HG03565 (cell line): ENCODE measurements at regions not wholly inside any gene's neighbourhood (a gene's known extent, or its start where the extent isn't known, plus 50 kb on each side); places are given as distances from the start of the nearest gene placed in this dataset.

ENCODE experiments used
- ATAC-seq: cut with Tn5 transposase; IDR thresholded peaks from one replicate; pipeline ENCODE4 v1.9.1; 2021; ENCODE audit warnings: mild to moderate bottlenecking, moderate library complexity; ENCODE audit not compliant: unreplicated experiment

GRCh38 chr1:78420181-78420580 lies 70.6 kb upstream of the PTGFR start:
- ATAC-seq = no peak

- ATAC-seq = no peak
Observed at GRCh38 chr1:78420688-78421087, 70.1 kb upstream of the PTGFR start.

- no peak for ATAC-seq
Observed at GRCh38 chr1:78424720-78425119, 66.1 kb upstream of the PTGFR start.

- no peak for ATAC-seq
Observed at GRCh38 chr1:78426408-78426807, 64.4 kb upstream of the PTGFR start.

DNA sequence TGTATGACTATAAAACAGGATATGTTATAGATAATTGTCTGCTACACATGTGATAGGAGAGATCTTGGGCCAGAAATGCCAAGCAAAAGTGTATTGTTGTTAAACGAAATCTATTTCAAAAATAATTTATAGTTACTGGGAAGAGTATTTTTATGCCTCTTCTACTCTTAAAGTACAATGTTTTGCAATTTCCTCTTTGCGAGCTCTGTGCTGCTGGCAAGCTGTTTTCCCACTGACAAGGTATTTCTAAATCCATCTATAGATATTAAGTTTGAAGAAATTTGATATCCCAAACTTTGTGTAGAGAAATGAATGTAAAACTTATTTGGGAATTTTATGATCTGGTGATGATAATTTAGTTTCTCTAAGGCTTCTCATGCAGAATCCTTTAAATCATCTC lies 63.3 kb upstream of the PTGFR start:
- ATAC-seq = no peak

DNA sequence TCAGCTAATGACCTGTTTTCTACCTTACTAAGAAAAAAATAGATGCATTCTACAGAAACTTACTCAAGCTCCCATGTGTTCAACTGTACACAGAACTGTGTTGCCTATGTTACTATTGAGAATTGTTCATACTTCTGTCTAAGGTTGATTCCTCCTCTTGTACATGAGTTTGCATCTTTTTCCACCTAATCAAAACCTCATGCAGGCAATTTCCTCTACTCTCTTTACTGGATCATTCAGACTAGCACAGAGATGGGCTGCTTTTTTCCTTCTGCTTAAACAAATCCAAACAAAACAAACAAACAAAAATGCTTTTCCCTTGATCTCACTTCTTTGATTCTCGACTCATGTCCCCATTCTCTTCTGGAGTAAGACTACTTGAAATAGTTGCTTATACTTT lies 58.8 kb upstream of the PTGFR start:
- no peak for ATAC-seq

DNA sequence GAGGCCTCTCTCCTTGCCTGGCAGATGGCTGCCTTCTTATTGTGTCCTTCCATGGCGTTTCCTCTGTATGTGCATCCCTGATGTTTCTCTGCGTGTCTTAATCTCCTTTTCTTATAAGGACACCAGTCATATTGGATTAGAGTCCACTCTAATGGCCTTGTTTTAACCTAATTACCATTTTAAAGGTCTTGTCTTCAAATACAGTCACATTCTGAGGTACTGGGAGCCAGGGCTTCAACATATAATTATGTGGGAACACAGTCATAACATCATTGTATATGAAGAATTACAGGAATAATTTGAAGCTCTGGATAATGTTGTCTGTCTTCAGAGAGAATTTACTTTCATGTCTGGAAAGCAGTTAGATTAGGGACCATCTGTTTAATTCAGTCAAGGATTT lies 56.4 kb upstream of the PTGFR start:
- ATAC-seq = no peak

- no peak for ATAC-seq
Observed at GRCh38 chr1:78436961-78437360, 53.8 kb upstream of the PTGFR start.

GRCh38 chr1:78437396-78437795 lies 53.4 kb upstream of the PTGFR start:
- ATAC-seq = no peak

DNA sequence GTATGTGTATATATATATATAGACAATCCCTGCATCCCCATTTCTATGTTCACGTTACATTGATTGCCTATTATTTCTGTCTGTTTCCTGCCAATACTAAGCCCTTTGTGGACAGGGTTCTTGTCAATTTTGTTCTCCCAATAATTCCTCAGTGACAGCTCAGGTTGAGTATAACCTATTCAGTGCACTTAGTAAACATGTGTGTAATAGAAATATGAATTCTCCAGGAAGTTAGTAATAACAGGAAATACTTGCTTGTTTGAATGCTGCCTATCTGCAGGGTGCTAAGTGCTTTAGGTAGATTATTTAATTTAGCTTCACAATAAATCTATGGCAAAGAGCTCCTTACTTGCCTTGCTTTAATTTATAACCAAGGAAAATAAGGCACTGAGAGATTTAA lies 52.8 kb upstream of the PTGFR start:
- ATAC-seq = no peak

DNA sequence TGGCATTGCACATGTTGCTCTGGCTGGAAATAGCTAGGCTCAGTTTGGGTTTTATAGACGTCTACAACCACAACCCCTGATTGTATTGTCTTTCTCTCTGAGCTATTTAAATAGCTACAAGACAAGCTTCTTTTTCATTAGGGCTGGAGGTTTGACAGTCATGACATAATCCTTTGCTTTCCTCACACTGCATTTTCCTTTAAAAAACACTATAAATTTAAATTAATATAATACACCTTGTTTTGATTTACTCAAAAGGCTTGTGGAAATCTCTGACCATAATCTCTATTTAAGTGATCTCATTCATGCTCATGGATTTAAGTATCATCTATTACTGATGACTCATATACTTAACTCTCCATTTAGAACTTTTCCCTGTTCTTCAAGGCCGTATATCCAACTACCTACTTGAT lies 50.4 kb upstream of the PTGFR start:
- ATAC-seq = no peak
